ENCODE measurements at regions not wholly inside any gene's neighbourhood (a gene's known extent, or its start where the extent isn't known, plus 50 kb on each side); places are given as distances from the start of the nearest gene placed in this dataset.

GRCh38 chr12:19895246-19896020 lies 456.1 kb downstream of the AEBP2 start:
- Histone ChIP-seq H3K4me2 (ENCODE audit: low read length) (peak overlapping the region; percentile 76), H3K4me1 (ENCODE audit: low read length) (peaks cover 29% of the 10 kb centered on the region)

GRCh38 chr12:19896041-19896440 lies 456.7 kb downstream of the AEBP2 start:
- Histone ChIP-seq H4K20me1 (ENCODE audit: insufficient read depth, low read length) (no peaks in the 10 kb centered on the region), H3K9ac (ENCODE audit: low read length) (no peak overlapping the region), H3K9me3 (ENCODE audit: insufficient read depth, low read length) (no peaks in the 10 kb centered on the region), H2AFZ (ENCODE audit: low read depth, low read length) (no peak overlapping the region), H3K27me3 (ENCODE audit: low read depth, low read length) (no peaks in the 10 kb centered on the region), H3K36me3 (replicated peaks; ENCODE audit: low read depth, low read length) (no peaks in the 10 kb centered on the region), H3K4me2 (ENCODE audit: low read length) (no peak overlapping the region), H3K4me3 (ENCODE audit: low read length) (no peak overlapping the region), H3K79me2 (ENCODE audit: low read length) (no peaks in the 10 kb centered on the region), H3K27ac (ENCODE audit: low read length) (no peak overlapping the region), H3K4me1 (ENCODE audit: low read length) (peaks cover 29% of the 10 kb centered on the region)
- TF ChIP-seq EZH2phosphoT487 (IDR thresholded peaks at IDR 0.05; ENCODE audit: low read depth) (no peak), CTCF (IDR thresholded peaks at IDR 0.05; ENCODE audit: low read depth, low read length) (no peak)

More at GRCh38 chr12:19895246-19896020, 456.1 kb downstream of the AEBP2 start:
- H3K27ac ChIP-seq (ENCODE audit: low read length) = peak overlapping the region; percentile 48
- H3K36me3 ChIP-seq (replicated peaks; ENCODE audit: low read depth, low read length) = no peaks in the 10 kb centered on the region
- TF ChIP-seq EZH2phosphoT487 (IDR thresholded peaks at IDR 0.05; ENCODE audit: low read depth) (no peak), CTCF (IDR thresholded peaks at IDR 0.05; ENCODE audit: low read depth, low read length) (no peak)
- peak overlapping the region; percentile 50 for H3K4me3 ChIP-seq (ENCODE audit: low read length)
- H2AFZ ChIP-seq (ENCODE audit: low read depth, low read length) = no peak overlapping the region
- no peaks in the 10 kb centered on the region for H4K20me1 ChIP-seq (ENCODE audit: insufficient read depth, low read length)
- H3K9ac ChIP-seq (ENCODE audit: low read length) = 0 out of 2 replicates have a peak overlapping the region, but pooled peaks have one; percentile 7
- no peaks in the 10 kb centered on the region for H3K79me2 ChIP-seq (ENCODE audit: low read length)
- H3K27me3 ChIP-seq (ENCODE audit: low read depth, low read length) = no peaks in the 10 kb centered on the region
- no peaks in the 10 kb centered on the region for H3K9me3 ChIP-seq (ENCODE audit: insufficient read depth, low read length)

- Histone ChIP-seq H3K27ac (ENCODE audit: low read length) (no peak overlapping the region), H3K4me1 (ENCODE audit: low read length) (peaks cover 29% of the 10 kb centered on the region), H3K27me3 (ENCODE audit: low read depth, low read length) (no peaks in the 10 kb centered on the region), H2AFZ (ENCODE audit: low read depth, low read length) (no peak overlapping the region), H4K20me1 (ENCODE audit: insufficient read depth, low read length) (no peaks in the 10 kb centered on the region), H3K4me2 (ENCODE audit: low read length) (no peak overlapping the region), H3K9ac (ENCODE audit: low read length) (no peak overlapping the region), H3K4me3 (ENCODE audit: low read length) (no peak overlapping the region), H3K36me3 (replicated peaks; ENCODE audit: low read depth, low read length) (no peaks in the 10 kb centered on the region), H3K79me2 (ENCODE audit: low read length) (no peaks in the 10 kb centered on the region), H3K9me3 (ENCODE audit: insufficient read depth, low read length) (no peaks in the 10 kb centered on the region)
- TF ChIP-seq CTCF (IDR thresholded peaks at IDR 0.05; ENCODE audit: low read depth, low read length) (no peak), EZH2phosphoT487 (IDR thresholded peaks at IDR 0.05; ENCODE audit: low read depth) (no peak)
Observed at GRCh38 chr12:19896534-19896933, 457.2 kb downstream of the AEBP2 start.

- Histone ChIP-seq H3K36me3 (replicated peaks; ENCODE audit: low read depth, low read length) (no peaks in the 10 kb centered on the region), H3K9me3 (ENCODE audit: insufficient read depth, low read length) (no peaks in the 10 kb centered on the region), H3K9ac (ENCODE audit: low read length) (no peak overlapping the region), H3K4me2 (ENCODE audit: low read length) (no peak overlapping the region), H3K79me2 (ENCODE audit: low read length) (no peaks in the 10 kb centered on the region), H4K20me1 (ENCODE audit: insufficient read depth, low read length) (no peaks in the 10 kb centered on the region), H2AFZ (ENCODE audit: low read depth, low read length) (no peak overlapping the region), H3K27ac (ENCODE audit: low read length) (no peak overlapping the region), H3K27me3 (ENCODE audit: low read depth, low read length) (no peaks in the 10 kb centered on the region), H3K4me1 (ENCODE audit: low read length) (peaks cover 32% of the 10 kb centered on the region), H3K4me3 (ENCODE audit: low read length) (no peak overlapping the region)
- TF ChIP-seq EZH2phosphoT487 (IDR thresholded peaks at IDR 0.05; ENCODE audit: low read depth) (no peak), CTCF (IDR thresholded peaks at IDR 0.05; ENCODE audit: low read depth, low read length) (no peak)
Observed at GRCh38 chr12:19897900-19898408, 458.7 kb downstream of the AEBP2 start.

Measured in OCI-LY3 (cell line).